ENCODE measurements at regions not wholly inside any gene's neighbourhood (a gene's known extent, or its start where the extent isn't known, plus 50 kb on each side); places are given as distances from the start of the nearest gene placed in this dataset.

DNA sequence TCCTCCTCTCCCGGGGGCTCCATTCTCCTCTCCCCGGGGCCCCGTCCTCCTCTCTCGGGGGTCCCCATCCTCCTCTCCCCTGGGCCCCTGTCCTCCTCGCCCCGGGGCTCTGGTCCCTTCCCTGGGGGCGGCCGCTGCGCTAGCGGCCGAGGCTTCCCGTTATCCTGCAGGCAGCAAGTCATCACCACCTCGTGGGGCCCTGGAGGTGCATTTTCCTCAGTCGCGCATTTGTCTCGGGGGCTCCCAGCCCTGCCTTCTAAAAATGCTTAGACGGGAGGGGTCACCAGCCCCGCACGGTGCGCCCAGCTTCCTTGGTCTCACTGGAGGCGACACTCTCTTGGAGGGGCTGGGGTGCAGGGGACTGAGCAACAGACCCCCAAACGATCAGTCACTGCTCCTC, 216.5 kb downstream of the QKI start:
- 67 to 100% (median 92%) methylated on average over 1 to 7 of the region's 22 CpGs; no CpG with 5 or more reads in 4 of the 10 experiments for WGBS, 10 experiments

DNA sequence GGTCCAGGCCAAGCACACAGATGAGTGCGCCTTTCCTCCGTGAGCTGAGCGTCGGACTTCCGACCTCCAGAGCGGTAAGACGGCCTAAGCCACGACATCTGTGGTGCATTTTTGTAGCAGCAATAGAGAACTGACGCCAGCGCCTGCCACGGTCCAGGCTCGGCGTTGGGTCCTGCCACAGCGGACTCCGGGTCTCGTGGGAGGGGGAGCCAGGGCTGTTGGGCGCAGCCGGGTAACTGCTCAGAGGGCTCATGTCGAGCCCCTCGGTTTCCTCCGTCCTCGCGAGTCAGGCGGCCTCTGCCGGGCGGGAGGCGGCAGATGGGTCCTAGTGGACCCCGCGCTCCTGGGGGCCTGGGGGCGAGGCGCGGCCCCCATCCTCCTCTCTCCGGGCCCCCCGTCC, 216.1 kb downstream of the QKI start:
- Histone ChIP-seq H3K27ac (no peak overlapping the region), H3K4me3 (no peak overlapping the region), H3K4me1 (replicated peaks in 1 of 2) (peaks cover 3 to 7% of the 10 kb centered on the region in 2 donors)
- in situ Hi-C loops (cut with MboI; ENCODE audit: low pct_unique_long_range_greater_than_20kb in 2 of 9, low sequenced_read_pairs in 9 of 9, unreplicated experiment in 9 of 9) = no loop called here
- ATAC-seq (replicated peaks in 6 of 8) = no peak
- WGBS, 10 experiments = 80% methylated on average over 2 of the region's 34 CpGs; no CpG with 5 or more reads in 9 of the 10 experiments

More for the DNA sequence above, 216.5 kb downstream of the QKI start:
- Histone ChIP-seq H3K4me3 (no peak overlapping the region), H3K4me1 (replicated peaks in 1 of 2) (peaks cover 7 to 11% of the 10 kb centered on the region in 2 donors), H3K27ac (no peak overlapping the region)
- in situ Hi-C loops (cut with MboI; ENCODE audit: low pct_unique_long_range_greater_than_20kb in 2 of 9, low sequenced_read_pairs in 9 of 9, unreplicated experiment in 9 of 9) = no loop called here
- no peak for ATAC-seq (replicated peaks in 6 of 8)

DNA sequence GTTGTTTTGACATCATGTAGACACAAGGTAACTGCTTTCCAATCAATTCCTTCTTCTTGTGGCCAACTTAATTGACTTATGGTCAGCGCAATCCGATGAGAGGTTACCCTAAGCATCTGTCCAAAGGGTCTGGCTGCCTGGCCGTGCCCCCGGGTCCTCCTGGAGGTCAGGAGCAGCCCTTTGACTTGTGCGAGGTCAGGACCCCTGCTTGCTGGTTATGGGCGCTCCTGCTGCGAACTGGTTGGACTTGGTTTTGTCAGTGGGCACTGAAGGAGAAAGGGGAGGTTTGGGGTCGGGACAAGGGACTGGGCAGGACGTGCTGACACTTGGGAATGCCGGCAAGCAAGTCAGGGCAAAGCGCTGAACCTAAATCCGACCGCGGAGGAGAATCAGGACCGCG, 215.6 kb downstream of the QKI start:
- Histone ChIP-seq H3K4me3 (no peak overlapping the region), H3K27ac (no peak overlapping the region), H3K4me1 (replicated peaks in 1 of 2) (peaks cover 0 to 4% of the 10 kb centered on the region in 2 donors)
- no peak for ATAC-seq (replicated peaks in 6 of 8)
- 50 to 100% (median 96%) methylated on average over 1 to 11 of the region's 16 CpGs; no CpG with 5 or more reads in 2 of the 10 experiments for WGBS, 10 experiments
- in situ Hi-C loops (cut with MboI; ENCODE audit: low pct_unique_long_range_greater_than_20kb in 2 of 9, low sequenced_read_pairs in 9 of 9, unreplicated experiment in 9 of 9) = no loop called here
